ENCODE measurements at regions not wholly inside any gene's neighbourhood (a gene's known extent, or its start where the extent isn't known, plus 50 kb on each side); places are given as distances from the start of the nearest gene placed in this dataset.
"Not testable (repeated sequence)": the region's sequence is repeated elsewhere in the genome, so short reads cannot be mapped to it uniquely, and the experiment has no call there.

DNA sequence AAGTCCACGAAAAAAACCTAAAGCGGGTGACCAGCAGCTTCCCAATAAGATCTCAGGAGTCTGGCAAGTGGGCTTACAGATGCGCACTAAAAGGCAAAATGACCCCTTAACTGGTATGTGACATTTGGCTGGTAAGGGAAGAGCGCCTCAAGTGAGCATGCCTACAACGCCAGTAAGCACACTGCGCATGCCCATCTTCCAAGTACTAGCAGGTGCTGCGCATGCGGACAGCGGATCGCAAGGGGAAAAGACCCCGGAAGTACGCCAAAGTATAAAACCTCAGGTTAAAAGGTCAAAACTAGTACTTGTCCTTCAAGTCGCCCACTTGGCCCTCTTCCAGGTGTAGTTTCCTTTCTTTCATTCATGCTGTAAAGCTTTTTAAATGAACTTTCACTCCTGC is 518.5 kb upstream of the MDGA2 start:
- no peak for DNase-seq (ENCODE audit: low spot score)
- TF ChIP-seq, protein P1, sequence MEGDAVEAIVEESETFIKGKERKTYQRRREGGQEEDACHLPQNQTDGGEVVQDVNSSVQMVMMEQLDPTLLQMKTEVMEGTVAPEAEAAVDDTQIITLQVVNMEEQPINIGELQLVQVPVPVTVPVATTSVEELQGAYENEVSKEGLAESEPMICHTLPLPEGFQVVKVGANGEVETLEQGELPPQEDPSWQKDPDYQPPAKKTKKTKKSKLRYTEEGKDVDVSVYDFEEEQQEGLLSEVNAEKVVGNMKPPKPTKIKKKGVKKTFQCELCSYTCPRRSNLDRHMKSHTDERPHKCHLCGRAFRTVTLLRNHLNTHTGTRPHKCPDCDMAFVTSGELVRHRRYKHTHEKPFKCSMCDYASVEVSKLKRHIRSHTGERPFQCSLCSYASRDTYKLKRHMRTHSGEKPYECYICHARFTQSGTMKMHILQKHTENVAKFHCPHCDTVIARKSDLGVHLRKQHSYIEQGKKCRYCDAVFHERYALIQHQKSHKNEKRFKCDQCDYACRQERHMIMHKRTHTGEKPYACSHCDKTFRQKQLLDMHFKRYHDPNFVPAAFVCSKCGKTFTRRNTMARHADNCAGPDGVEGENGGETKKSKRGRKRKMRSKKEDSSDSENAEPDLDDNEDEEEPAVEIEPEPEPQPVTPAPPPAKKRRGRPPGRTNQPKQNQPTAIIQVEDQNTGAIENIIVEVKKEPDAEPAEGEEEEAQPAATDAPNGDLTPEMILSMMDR (IDR thresholded peaks at IDR 0.05; ENCODE audit: unreplicated experiment), result no peak
- Mint-ChIP-seq H3K27me3 (ENCODE audit: unreplicated experiment) (no peaks in the 10 kb centered on the region), H3K36me3 (ENCODE audit: low read depth, unreplicated experiment) (no peaks in the 10 kb centered on the region), H3K4me3 (ENCODE audit: unreplicated experiment) (no peak overlapping the region), H3K4me1 (ENCODE audit: unreplicated experiment) (no peaks in the 10 kb centered on the region), H3K27ac (ENCODE audit: unreplicated experiment) (no peak overlapping the region), H3K9me3 (ENCODE audit: unreplicated experiment) (no peaks in the 10 kb centered on the region)

DNA sequence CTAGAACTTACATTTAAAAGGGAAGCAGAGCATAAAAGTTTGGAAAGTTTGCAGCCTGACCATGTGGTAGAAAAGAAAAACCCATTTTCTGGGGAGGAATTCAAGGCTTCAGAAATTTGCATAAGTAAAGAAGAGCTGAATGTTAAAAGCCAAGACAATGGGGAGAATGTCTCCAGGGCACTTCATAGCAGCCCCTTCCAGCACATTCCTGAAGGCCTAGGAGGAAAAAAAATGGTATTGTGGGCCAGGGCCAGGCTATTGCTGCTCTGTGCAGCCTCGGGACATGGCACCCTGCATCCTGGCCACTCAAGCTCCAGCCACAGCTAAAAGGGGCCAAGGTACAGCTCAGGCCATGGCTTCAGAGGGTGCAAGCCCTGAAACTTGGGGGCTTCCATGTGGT is 474.2 kb upstream of the MDGA2 start:
- H3K27me3 Mint-ChIP-seq (ENCODE audit: unreplicated experiment); H3K36me3 Mint-ChIP-seq (ENCODE audit: low read depth, unreplicated experiment); H3K4me3 Mint-ChIP-seq (ENCODE audit: unreplicated experiment); DNase-seq (ENCODE audit: low spot score); H3K9me3 Mint-ChIP-seq (ENCODE audit: unreplicated experiment); H3K27ac Mint-ChIP-seq (ENCODE audit: unreplicated experiment); H3K4me1 Mint-ChIP-seq (ENCODE audit: unreplicated experiment): not testable (repeated sequence)

GRCh38 chr14:48140804-48141203 is 465.4 kb upstream of the MDGA2 start:
- Mint-ChIP-seq H3K36me3 (ENCODE audit: low read depth, unreplicated experiment) (no peaks in the 10 kb centered on the region), H3K4me3 (ENCODE audit: unreplicated experiment) (no peak overlapping the region), H3K27me3 (ENCODE audit: unreplicated experiment) (no peaks in the 10 kb centered on the region), H3K9me3 (ENCODE audit: unreplicated experiment) (no peaks in the 10 kb centered on the region), H3K4me1 (ENCODE audit: unreplicated experiment) (no peaks in the 10 kb centered on the region), H3K27ac (ENCODE audit: unreplicated experiment) (no peak overlapping the region)
- TF ChIP-seq, protein P1 (IDR thresholded peaks at IDR 0.05; ENCODE audit: unreplicated experiment), result no peak
- no peak for DNase-seq (ENCODE audit: low spot score)

- no peaks in the 10 kb centered on the region for H3K27me3 Mint-ChIP-seq (ENCODE audit: unreplicated experiment)
- peaks cover 5% of the 10 kb centered on the region for H3K4me1 Mint-ChIP-seq (ENCODE audit: unreplicated experiment)
- H3K36me3 Mint-ChIP-seq (ENCODE audit: low read depth, unreplicated experiment), result no peaks in the 10 kb centered on the region
- no peaks in the 10 kb centered on the region for H3K9me3 Mint-ChIP-seq (ENCODE audit: unreplicated experiment)
- no peak for DNase-seq (ENCODE audit: low spot score)
- H3K4me3 Mint-ChIP-seq (ENCODE audit: unreplicated experiment), result no peak overlapping the region
- H3K27ac Mint-ChIP-seq (ENCODE audit: unreplicated experiment), result no peak overlapping the region
- TF ChIP-seq, protein P1 (IDR thresholded peaks at IDR 0.05; ENCODE audit: unreplicated experiment), result no peak
Measured at GRCh38 chr14:48129472-48129871, 454.1 kb upstream of the MDGA2 start.

GRCh38 chr14:48127674-48128073 is 452.3 kb upstream of the MDGA2 start:
- no peaks in the 10 kb centered on the region for H3K27me3 Mint-ChIP-seq (ENCODE audit: unreplicated experiment)
- no peak overlapping the region for H3K27ac Mint-ChIP-seq (ENCODE audit: unreplicated experiment)
- TF ChIP-seq, protein P1 (IDR thresholded peaks at IDR 0.05; ENCODE audit: unreplicated experiment), result no peak
- H3K36me3 Mint-ChIP-seq (ENCODE audit: low read depth, unreplicated experiment), result no peaks in the 10 kb centered on the region
- no peaks in the 10 kb centered on the region for H3K9me3 Mint-ChIP-seq (ENCODE audit: unreplicated experiment)
- DNase-seq (ENCODE audit: low spot score), result no peak
- peaks cover 5% of the 10 kb centered on the region for H3K4me1 Mint-ChIP-seq (ENCODE audit: unreplicated experiment)
- no peak overlapping the region for H3K4me3 Mint-ChIP-seq (ENCODE audit: unreplicated experiment)

- no peaks in the 10 kb centered on the region for H3K27me3 Mint-ChIP-seq (ENCODE audit: unreplicated experiment)
- no peaks in the 10 kb centered on the region for H3K9me3 Mint-ChIP-seq (ENCODE audit: unreplicated experiment)
- peaks cover 5% of the 10 kb centered on the region for H3K4me1 Mint-ChIP-seq (ENCODE audit: unreplicated experiment)
- no peaks in the 10 kb centered on the region for H3K36me3 Mint-ChIP-seq (ENCODE audit: low read depth, unreplicated experiment)
- no peak for DNase-seq (ENCODE audit: low spot score)
- H3K4me3 Mint-ChIP-seq (ENCODE audit: unreplicated experiment), result no peak overlapping the region
- TF ChIP-seq, protein P1 (IDR thresholded peaks at IDR 0.05; ENCODE audit: unreplicated experiment), result no peak
- H3K27ac Mint-ChIP-seq (ENCODE audit: unreplicated experiment), result no peak overlapping the region
Measured at GRCh38 chr14:48125654-48126053, 450.2 kb upstream of the MDGA2 start.

Measured in endothelial cell (in vitro differentiated cells).